Fibroblast of villous mesenchyme (primary cell): ENCODE measurements at regions not wholly inside any gene's neighbourhood (a gene's known extent, or its start where the extent isn't known, plus 50 kb on each side); places are given as distances from the start of the nearest gene placed in this dataset.

Source experiments
- DNase-seq: peaks from one replicate; pipeline ENCODE4 v3.0.0-alpha.2; 2010; ENCODE audit warnings: low read depth
- H3K4me3 ChIP-seq: 2 replicates; pipeline ENCODE4 v1.5.1; 2011; ENCODE audit warnings: low read depth, mild to moderate bottlenecking, low read length
- TF ChIP-seq, protein P1 (sequence below): IDR thresholded peaks from 2 replicates; pipeline ENCODE4 v1.5.1; 2012; ENCODE audit warnings: low read depth, mild to moderate bottlenecking, low read length; ENCODE audit not compliant: insufficient read depth

DNA sequence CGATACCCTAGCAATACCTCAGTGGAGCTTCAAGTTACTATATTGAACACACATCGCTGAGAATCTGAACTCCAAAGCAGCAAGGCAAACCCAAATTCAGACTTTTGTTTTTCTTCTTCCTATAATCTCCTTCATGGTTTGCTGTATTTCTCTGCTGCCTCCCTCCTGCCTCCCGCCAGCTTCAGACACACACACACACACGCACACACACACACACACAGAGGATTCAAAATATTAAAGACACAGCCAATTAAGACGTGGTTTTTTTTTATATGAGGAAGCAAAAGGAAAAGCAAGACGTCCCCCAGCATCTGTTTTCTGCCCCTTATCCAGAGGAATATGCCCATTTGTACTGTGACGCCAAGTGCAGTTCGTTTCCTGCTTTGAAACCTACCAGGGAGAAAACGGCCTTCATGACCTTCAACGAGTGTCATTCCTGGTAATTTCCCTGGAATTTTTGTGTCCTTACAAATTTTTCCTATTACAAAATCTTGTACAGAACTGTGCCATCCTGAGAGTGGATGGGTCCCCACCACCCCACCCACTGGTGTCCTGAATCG, 547.9 kb upstream of the ID2 start:
- TF ChIP-seq, protein P1, sequence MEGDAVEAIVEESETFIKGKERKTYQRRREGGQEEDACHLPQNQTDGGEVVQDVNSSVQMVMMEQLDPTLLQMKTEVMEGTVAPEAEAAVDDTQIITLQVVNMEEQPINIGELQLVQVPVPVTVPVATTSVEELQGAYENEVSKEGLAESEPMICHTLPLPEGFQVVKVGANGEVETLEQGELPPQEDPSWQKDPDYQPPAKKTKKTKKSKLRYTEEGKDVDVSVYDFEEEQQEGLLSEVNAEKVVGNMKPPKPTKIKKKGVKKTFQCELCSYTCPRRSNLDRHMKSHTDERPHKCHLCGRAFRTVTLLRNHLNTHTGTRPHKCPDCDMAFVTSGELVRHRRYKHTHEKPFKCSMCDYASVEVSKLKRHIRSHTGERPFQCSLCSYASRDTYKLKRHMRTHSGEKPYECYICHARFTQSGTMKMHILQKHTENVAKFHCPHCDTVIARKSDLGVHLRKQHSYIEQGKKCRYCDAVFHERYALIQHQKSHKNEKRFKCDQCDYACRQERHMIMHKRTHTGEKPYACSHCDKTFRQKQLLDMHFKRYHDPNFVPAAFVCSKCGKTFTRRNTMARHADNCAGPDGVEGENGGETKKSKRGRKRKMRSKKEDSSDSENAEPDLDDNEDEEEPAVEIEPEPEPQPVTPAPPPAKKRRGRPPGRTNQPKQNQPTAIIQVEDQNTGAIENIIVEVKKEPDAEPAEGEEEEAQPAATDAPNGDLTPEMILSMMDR = no peak
- no peak overlapping the region for H3K4me3 ChIP-seq
- DNase-seq = no peak

DNA sequence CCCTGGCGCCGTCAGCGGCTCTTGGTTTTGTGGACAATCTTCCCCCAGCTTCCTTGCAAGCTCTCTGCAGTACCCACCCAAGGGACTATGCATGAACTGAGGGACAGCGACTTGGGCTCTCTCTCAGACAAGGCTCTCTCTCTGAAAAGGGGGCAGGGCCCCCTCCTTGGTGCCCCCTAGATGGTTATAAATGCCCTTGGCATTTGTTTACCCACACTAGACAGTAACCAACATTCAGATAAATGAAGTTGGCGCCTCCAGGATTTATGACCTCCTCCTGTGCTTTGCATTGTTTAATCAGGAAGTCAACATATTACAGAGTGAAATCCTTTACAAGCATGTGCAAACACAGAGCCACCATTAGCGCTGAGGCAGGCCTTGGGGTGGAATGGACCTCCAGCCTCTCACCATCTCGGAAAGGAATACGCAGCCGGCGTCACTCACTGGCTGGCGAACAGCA, 547.4 kb upstream of the ID2 start:
- no peak overlapping the region for H3K4me3 ChIP-seq
- DNase-seq = no peak
- TF ChIP-seq, protein P1 = no peak

DNA sequence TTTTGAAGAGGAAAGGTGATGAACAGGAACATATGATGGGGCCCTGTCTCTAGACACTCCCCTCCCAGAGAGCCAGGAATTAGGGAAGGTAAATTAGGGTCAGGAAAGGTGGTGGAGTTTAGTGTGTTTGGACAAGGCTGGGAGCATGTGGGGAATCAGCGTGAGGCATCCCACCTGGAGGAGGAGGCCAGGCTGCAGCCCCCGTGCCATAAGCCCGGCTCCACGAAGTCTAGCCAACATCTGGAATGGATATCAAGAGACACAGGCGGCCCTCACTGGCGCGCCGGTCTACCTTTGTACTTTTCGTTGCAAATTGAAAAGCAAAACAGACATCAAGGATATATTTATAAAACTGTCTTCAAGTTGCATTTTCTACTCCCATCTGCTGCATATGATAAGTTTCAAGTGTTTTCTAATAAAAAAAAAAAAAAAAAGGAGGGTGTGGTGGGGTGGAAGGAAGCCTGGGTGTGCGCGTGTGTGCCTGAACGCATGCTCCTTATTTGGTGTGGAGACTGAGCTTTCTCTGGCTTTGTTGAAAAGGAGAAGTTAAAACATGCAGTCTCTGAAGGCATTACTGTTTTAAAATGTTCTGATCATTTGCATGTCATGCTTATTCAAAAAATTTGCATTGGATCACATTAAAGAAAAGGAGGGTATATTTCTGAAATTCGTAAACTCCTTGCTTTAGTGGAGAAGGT, 546.7 kb upstream of the ID2 start:
- no peak for DNase-seq
- TF ChIP-seq, protein P1 = no peak
- no peak overlapping the region for H3K4me3 ChIP-seq

DNA sequence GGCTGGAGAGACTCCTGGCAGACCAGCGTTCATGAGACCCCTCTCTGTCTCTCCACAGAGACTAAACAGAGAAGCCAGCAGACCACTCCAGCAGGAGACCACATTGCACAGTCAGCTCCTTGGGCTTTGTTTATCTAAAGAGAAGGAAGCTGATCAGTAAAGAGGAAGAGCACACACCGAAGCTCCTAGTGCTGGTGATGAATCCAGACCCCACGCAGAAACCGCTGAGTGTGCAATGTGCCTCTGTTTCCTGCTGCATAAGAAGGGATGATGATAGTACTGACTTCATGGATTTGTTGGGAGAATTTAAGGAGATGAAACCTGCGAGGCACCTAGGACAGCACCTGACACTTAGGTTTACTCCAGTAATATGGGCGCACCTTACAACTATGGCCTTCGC, 544.1 kb upstream of the ID2 start:
- no peak for DNase-seq
- no peak overlapping the region for H3K4me3 ChIP-seq
- TF ChIP-seq, protein P1 = no peak

DNA sequence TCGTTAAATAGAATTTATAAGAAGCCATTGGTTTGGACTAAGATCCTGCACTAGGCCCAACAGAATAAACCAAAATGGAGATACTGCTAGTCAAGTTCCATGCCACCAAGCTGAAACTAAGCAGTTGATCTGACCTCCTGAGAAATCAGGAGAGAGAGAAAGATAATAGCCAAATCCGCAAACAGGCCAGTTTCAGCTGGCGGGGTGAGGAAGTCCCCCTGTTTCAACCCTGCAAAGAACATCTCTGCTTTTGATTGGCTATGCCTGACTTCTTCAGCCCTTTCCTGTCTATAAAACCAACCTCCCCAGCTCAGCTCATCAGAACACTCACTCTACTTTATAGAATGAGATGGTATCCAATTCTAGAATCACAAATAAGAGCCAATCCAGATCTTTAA, 543.3 kb upstream of the ID2 start:
- no peak for DNase-seq
- TF ChIP-seq, protein P1 = no peak
- no peak overlapping the region for H3K4me3 ChIP-seq

DNA sequence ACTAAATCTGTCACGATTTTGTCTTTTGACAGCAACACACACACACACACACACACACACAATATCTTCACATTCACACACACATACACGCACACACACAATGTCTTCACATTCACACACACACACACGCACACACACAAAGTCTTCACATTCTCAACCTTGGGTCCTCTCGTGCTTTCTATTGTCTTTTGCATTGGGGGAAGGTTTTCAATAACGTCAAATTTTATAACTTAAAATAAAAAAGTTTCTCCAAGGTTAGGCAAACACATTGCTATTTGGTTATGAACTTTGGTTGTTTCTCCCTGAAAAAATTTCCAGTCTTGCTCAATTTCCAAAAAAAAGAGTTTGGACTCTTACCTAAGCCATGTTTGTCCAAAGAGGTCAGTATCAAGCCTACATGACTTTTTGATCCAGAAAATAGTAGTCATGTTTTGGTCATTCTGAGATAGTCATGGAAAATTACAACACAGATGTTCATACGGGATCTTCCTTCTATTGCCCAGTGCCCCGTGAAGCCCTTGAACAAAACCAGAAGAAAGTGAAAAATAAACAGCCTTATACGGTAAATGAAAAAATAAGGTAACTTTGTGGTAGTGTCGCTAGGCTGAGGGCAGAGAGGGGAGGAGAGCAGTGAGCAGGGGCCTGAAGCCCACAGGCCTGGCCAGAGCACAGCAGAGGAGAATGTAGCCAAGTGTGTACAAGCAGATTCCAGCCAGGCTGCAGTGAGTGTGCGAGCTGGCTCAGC, 542.8 kb upstream of the ID2 start:
- H3K4me3 ChIP-seq = no peak overlapping the region
- TF ChIP-seq, protein P1 = no peak
- peak; percentile 88 for DNase-seq
